PFSK-1 (cell line): ENCODE measurements at regions not wholly inside any gene's neighbourhood (a gene's known extent, or its start where the extent isn't known, plus 50 kb on each side); places are given as distances from the start of the nearest gene placed in this dataset.

Source experiments
- FOXP2 ChIP-seq: optimal IDR thresholded peaks from 2 replicates; pipeline ENCODE3; 2011; ENCODE audit warnings: borderline replicate concordance, control low read depth, inconsistent platforms; ENCODE audit not compliant: insufficient read depth; ENCODE audit errors: extremely low read length, extremely low read depth
- POLR2AphosphoS5 ChIP-seq: IDR thresholded peaks from 2 replicates; pipeline ENCODE4 v1.6.1; 2012; ENCODE audit warnings: low read depth, mild to moderate bottlenecking, control low read depth, low read length, moderate library complexity
- REST ChIP-seq, 2 experiments: IDR thresholded peaks; 2 replicates each; pipeline versions ENCODE4 v1.6.1 to v1.8.0; 2011 to 2012; ENCODE audit warnings: low read depth in 2 of 2, low read length in 2 of 2, control low read depth in 1 of 2, inconsistent platforms in 1 of 2, mild to moderate bottlenecking in 1 of 2, moderate library complexity in 1 of 2; ENCODE audit not compliant: insufficient read depth in 1 of 2
- SIN3A ChIP-seq: IDR thresholded peaks from 2 replicates; pipeline ENCODE4 v1.6.1; 2012; ENCODE audit warnings: mild to moderate bottlenecking, low read length, moderate library complexity, borderline replicate concordance; ENCODE audit not compliant: insufficient read depth
- TAF1 ChIP-seq: IDR thresholded peaks from 2 replicates; pipeline ENCODE4 v1.6.1; 2012; ENCODE audit warnings: low read length, control low read depth, borderline replicate concordance; ENCODE audit not compliant: insufficient read depth

- TF ChIP-seq FOXP2 (no peak), SIN3A (no peak), REST (IDR thresholded peaks at IDR 0.05; ENCODE audit: insufficient read depth in 1 of 2, low read depth in 2 of 2, low read length in 2 of 2) (no peak), POLR2AphosphoS5 (no peak), TAF1 (no peak)
These were observed 1614.3 kb downstream of the REEP3 start for GRCh38 chr10:65135508-65135907.

GRCh38 chr10:65142641-65143435 lies 1621.6 kb downstream of the REEP3 start:
- no peak for TF ChIP-seq FOXP2
- no peak for TF ChIP-seq SIN3A
- TF ChIP-seq TAF1: no peak

- TF ChIP-seq POLR2AphosphoS5 (no peak), TAF1 (no peak), SIN3A (no peak), REST (IDR thresholded peaks at IDR 0.05; ENCODE audit: insufficient read depth in 1 of 2, low read depth in 2 of 2, low read length in 2 of 2) (no peak), FOXP2 (no peak)
These were observed 1622.5 kb downstream of the REEP3 start for GRCh38 chr10:65143723-65144122.

GRCh38 chr10:65149878-65150277 lies 1628.7 kb downstream of the REEP3 start:
- TF ChIP-seq TAF1: no peak
- no peak for TF ChIP-seq FOXP2
- TF ChIP-seq SIN3A: no peak
- no peak for TF ChIP-seq POLR2AphosphoS5

- no peak for TF ChIP-seq SIN3A
- TF ChIP-seq TAF1: no peak
- no peak for TF ChIP-seq REST (IDR thresholded peaks at IDR 0.05; ENCODE audit: insufficient read depth in 1 of 2, low read depth in 2 of 2, low read length in 2 of 2)
These were observed 1645.1 kb downstream of the REEP3 start for GRCh38 chr10:65166272-65166671.

GRCh38 chr10:65172249-65172648 lies 1651.0 kb downstream of the REEP3 start:
- TF ChIP-seq FOXP2 (no peak), SIN3A (no peak), REST (IDR thresholded peaks at IDR 0.05; ENCODE audit: insufficient read depth in 1 of 2, low read depth in 2 of 2, low read length in 2 of 2) (no peak)
